ENCODE measurements at regions not wholly inside any gene's neighbourhood (a gene's known extent, or its start where the extent isn't known, plus 50 kb on each side); places are given as distances from the start of the nearest gene placed in this dataset.
"Not testable (repeated sequence)": the region's sequence is repeated elsewhere in the genome, so short reads cannot be mapped to it uniquely, and the experiment has no call there.

DNA sequence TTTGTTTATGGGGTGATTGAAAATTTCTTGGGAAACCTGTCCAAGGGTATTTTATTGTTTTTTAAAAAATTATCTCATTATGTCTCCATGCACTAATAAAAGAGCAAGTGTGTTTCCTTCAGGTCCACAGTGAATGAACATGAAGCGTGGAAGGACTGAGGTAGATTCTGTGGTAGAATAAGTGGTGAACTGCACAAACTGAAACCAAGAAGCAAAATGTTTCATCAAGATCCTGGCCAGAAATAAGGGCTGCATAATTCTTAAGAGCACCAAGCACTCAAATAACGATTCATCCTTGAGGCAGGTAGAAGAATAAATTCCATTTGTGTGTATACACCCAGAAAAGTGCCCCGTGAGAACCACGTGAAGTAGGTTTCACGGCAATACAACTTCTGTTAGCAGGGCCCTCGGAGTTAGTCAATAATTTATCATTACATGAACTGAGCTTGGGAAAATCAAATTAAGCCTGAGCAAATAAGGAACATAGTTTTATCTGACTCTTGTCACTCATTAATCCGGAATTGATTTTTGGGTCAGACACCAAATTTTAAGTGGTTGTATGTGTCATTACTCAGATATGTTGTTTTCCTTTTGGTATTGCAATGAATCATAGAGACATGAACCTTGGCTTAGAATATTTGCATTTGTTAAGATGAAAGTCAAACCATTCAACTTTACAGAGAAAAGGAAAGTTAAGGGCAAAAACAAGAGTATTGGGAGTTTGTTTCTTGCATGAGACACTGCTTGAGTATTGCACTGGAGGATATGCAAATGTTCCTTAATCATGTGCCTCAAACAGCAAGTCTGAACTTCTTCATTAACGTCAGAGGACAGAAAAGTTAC is 472.6 kb upstream of the NETO1 start:
- no peak overlapping the region for H3K4me3 ChIP-seq (ENCODE audit: low read length)
- DNase-seq (ENCODE audit: low read depth, low spot score) = no peak

DNA sequence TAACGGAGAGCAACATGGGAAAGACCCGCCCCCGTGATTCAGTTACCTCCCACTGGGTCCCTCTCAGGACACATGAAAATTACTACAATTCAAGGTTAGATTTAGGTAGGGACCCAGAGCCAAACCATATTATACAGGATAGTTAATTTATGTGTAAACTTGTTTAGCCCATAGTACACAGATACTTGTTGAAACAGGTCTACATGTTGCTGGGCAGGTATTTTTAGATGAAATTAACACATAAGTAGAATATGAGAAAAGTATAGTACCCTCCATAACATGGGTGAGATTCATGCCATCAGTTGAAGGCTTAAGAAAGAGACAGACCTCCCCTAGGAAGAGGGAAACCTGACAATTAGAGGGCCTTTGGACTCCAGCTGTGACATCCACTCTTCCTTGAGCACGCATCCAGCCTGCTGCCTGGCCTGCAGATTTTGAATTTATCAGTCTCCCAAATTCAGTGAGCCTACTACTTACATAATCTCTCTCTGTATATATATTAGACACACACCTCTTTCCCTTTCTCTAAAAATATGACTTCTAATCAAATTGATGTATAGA is 463.5 kb upstream of the NETO1 start:
- no peak for DNase-seq (ENCODE audit: low read depth, low spot score)

DNA sequence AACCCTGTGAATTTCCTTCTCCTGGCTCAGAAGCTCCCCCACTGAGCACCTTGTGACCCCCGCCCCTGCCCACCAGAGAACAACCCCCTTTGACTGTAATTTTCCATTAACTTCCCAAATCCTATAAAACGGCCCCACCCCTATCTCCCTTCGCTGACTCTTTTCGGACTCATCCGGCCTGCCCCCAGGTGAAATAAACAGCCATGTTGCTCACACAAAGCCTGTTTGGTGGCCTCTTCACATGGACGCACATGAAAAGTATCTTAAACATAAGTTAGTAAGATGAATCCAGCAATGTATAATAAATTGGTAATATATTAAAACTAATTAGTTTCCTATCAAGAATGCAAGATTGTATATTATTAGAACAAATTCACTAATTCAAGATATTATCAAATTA is 462.3 kb upstream of the NETO1 start:
- not testable (repeated sequence) for DNase-seq (ENCODE audit: low read depth, low spot score); H3K4me3 ChIP-seq (ENCODE audit: low read length)

More for the DNA sequence above, 463.5 kb upstream of the NETO1 start:
- H3K4me3 ChIP-seq (ENCODE audit: low read length) = no peak overlapping the region

DNA sequence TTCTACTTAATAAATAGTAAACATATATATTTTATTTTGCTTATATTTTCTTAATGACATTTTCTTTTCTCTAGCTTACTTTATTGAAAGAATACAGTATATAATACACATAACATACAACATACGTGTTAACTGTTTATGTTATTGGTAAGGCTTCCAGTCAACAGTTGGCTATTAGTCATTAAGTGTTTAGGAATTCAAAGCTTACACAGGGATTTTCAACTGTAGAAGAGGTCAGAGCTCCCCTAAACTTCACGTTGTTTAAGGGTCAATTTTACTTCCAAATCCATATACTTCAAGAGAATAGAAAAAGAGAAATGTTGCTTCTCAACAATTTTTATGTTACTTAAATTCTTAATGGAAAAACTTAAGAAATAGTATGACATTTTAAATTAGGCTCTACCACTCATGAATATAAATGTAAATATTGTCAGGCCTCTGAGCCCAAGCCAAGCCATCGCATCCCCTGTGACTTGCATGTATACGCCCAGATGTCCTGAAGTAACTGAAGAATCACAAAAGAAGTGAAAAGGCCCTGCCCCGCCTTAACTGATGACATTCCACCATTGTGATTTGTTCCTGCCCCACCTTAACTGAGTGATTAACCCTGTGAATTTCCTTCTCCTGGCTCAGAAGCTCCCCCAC is 456.5 kb upstream of the NETO1 start:
- not testable (repeated sequence) for DNase-seq (ENCODE audit: low read depth, low spot score); H3K4me3 ChIP-seq (ENCODE audit: low read length)

DNA sequence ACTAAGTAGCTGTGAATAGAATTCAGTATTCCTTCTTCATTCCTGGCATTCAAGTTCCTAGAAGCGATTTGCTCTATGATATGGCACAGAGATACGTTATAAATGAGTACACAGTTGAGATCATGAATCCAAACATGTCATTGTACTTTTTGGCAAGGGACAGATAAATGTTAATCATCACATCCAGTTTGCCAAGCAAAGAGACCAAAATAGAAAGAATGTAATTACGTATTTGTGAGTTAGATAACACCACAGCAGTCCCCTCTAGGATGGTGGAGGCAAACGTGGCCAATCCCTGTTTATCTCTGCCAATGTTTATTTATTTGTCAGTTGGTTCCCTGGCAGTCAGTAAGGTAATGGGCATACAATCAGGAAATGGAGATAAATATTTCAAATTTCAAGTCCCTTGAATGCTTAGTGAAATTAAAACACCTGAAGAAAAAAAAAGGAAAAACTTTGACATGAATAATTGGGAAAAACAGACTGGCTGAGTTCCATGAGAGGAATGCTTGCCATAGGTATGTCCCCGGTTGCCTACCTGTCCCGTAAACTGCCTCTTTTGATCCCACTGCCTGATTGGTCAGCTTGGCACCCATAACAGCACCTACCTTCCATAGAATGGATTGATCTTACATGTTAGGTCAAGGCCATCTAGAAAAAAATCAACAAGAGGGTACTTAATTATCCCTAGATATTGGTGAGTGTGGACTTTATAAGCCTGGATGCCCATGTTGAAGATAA is 451.1 kb upstream of the NETO1 start:
- DNase-seq (ENCODE audit: low read depth, low spot score) = no peak
- H3K4me3 ChIP-seq (ENCODE audit: low read length) = no peak overlapping the region

DNA sequence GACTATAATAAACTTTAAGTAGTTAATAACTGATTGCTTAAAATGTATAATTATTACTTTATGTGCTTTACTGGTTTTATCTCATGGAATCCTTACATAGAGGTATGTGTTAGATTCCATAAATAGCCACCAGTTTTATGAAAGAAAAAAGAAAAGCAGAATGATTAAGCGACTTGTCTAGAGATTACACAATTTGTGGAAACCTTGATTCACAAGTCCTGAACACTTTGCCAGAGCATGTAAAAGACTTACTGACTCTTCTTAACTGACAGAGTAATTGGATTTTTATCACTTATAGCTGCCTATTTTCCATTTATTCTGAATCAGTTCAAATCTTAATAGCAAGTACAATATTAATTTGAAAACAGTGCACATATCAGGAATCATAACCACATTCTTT is 448.7 kb upstream of the NETO1 start:
- H3K4me3 ChIP-seq (ENCODE audit: low read length) = no peak overlapping the region
- DNase-seq (ENCODE audit: low read depth, low spot score) = no peak

DNA sequence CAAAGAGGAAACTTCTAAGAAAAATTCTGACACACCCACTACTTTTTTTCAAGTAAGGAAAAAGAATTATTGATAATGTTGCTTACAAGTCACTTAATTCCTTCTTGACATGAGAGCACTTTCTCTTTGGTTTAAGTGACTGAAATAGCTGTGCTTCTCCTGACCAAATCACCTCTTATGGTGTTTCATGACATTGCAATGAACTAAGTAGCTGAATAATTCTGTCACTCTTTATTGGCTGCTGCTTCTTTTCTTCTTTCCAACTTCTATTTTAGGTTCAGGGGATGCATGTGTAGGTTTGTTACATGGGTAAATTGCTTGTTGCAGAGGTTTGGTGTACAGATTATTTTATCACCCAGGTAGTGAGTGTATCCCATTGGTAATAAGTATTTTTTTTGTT is 447.6 kb upstream of the NETO1 start:
- DNase-seq (ENCODE audit: low read depth, low spot score) = no peak
- H3K4me3 ChIP-seq (ENCODE audit: low read length) = no peak overlapping the region

DNA sequence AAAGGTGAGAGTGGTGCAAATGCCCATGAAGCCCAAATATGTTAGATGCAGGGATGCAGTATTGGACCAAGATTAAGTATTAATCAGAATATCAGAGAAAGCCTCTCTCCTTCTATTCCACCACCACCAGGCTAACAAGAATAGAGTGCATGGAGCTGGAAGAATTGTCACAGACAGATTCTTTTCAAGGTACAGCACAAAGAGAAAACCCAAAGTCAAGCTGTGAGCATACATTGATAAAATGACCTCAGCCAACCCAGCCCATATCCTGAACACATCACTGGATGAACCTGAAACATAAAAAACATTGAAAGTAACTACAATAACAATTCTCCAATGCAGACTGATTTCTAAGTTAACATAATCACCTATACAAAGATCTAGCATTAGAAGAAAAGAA is 445.7 kb upstream of the NETO1 start:
- H3K4me3 ChIP-seq (ENCODE audit: low read length) = no peak overlapping the region
- no peak for DNase-seq (ENCODE audit: low read depth, low spot score)

DNA sequence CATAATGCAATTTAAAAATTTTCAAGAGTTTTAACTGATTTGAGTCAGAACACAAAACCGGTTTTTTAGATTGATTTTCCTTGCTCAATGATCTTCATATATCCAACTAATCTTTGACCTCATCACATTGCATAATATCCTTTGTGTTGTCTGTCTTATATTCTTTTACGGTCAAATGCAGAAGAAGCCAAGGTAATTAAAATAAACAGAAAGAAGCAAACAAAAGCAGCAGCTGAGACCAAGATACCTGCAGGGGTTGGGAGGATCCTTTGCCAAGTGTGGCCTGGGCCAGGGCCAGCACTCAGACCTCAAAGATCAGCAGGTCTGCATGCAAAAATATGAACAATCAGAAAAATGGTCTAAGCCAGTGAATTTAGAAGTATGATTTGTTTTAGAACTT is 428.9 kb upstream of the NETO1 start:
- no peak for DNase-seq (ENCODE audit: low read depth, low spot score)
- H3K4me3 ChIP-seq (ENCODE audit: low read length) = no peak overlapping the region

DNA sequence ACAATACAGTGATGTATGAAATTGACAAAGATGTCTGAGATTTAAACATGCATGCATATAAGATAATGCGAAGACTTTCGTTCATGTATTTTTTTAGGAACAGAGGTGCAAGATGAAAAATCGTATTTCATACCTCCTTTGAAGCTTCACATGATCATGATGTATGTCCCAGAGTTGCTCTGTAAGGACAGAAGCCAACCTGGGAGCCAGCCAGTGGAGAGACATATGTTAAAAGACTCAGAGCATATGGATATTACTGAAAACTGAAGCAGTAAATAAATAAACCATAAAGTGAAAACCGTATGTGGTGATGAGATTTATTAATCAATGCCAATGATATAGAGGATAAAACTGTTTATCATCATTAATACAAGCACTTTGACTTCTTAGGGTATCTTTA is 424.4 kb upstream of the NETO1 start:
- H3K4me3 ChIP-seq (ENCODE audit: low read length) = no peak overlapping the region
- DNase-seq (ENCODE audit: low read depth, low spot score) = no peak

DNA sequence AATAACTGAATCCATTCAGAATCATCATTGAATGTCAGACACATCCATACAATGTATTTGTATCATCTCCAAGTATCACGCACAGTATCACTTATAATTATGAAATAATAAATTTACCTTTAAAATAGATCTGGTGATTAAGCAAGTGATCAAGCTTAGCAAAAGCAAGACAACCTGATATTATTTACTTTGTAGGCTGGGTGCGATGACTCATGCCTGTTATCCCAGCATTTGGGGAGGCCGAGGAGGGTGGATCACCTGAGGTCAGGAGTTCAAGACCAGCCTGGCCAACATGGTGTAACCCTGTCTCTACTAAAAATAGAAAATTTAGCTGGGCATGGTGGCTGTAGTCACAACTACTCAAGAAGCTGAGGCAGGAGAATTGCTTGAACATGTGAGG is 421.0 kb upstream of the NETO1 start:
- no peak overlapping the region for H3K4me3 ChIP-seq (ENCODE audit: low read length)
- no peak for DNase-seq (ENCODE audit: low read depth, low spot score)

DNA sequence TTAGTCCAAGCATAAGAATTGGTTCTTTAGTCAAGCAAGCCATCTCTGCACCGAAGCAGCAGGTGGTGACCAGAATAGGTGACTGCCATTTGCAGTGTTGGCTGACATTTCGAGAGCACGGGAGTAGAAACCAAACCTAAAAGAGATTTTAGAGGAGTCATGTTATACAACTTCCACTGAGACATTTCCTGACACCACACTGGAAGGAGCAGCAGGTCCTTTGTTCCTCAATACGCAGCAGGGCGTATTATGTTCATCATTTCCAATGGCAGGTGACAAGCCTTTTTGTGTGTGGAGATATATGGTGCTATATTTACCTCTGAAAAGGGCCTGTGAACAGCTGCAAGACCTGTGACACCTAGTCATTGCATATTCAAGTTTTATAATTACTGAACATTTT is 418.8 kb upstream of the NETO1 start:
- no peak overlapping the region for H3K4me3 ChIP-seq (ENCODE audit: low read length)
- no peak for DNase-seq (ENCODE audit: low read depth, low spot score)

DNA sequence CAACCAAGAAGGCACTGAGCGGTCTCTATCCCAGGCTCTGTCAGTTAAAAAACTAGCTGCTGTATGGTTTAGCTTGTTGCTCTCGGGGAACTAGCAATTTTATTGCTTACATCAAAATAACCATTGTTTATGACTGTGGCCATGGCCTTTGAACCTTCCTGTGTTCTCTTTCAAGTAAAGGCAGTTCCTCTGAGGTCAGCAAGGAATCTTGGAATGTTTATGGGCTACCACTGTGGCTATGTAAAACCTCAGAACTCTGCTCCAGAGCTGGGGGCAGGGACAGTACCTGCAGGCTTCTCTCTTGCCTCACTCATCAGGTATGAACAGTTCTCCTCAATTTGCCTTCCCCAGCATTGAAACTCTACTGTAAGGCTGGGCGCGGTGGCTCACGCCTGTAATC is 416.0 kb upstream of the NETO1 start:
- H3K4me3 ChIP-seq (ENCODE audit: low read length) = no peak overlapping the region
- DNase-seq (ENCODE audit: low read depth, low spot score) = no peak

DNA sequence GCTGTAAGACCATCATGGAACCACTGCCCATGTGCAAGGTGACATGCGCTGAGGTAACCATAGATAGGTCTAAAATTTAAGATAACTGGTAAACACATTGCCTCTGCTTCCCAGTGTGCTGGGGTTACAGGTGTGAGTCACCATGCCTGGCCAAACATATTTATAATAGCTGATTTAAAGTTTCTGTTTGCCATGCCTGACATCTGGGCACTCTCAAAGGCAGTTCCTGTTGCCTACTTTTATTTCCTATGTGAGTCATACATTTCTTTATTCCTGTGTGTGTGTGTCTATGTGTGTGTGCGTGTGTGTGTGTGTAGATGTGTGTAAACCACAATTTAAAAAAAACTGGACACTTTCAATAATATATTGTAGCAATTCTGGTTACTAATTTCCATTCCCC is 415.2 kb upstream of the NETO1 start:
- no peak for DNase-seq (ENCODE audit: low read depth, low spot score)
- H3K4me3 ChIP-seq (ENCODE audit: low read length) = no peak overlapping the region

DNA sequence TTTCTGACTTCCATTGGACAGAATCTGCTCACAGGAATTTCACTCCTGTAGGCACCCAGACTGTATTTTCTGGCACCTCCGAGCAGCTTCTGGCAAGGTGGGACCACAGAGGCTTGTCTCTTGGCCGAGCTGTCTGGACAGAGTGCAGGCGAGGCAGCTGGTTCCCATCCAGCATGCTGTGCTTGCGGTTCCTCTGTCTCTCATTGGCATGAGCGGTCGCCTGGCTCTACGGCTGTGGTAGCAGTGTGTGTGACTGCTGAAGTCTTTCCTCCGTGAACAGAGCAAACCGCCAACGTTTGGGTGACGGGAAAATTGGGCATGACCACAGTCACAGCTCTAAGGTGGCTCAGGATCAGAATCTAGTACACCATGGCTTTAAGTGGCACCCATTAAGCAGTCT is 411.7 kb upstream of the NETO1 start:
- no peak for DNase-seq (ENCODE audit: low read depth, low spot score)
- no peak overlapping the region for H3K4me3 ChIP-seq (ENCODE audit: low read length)

DNA sequence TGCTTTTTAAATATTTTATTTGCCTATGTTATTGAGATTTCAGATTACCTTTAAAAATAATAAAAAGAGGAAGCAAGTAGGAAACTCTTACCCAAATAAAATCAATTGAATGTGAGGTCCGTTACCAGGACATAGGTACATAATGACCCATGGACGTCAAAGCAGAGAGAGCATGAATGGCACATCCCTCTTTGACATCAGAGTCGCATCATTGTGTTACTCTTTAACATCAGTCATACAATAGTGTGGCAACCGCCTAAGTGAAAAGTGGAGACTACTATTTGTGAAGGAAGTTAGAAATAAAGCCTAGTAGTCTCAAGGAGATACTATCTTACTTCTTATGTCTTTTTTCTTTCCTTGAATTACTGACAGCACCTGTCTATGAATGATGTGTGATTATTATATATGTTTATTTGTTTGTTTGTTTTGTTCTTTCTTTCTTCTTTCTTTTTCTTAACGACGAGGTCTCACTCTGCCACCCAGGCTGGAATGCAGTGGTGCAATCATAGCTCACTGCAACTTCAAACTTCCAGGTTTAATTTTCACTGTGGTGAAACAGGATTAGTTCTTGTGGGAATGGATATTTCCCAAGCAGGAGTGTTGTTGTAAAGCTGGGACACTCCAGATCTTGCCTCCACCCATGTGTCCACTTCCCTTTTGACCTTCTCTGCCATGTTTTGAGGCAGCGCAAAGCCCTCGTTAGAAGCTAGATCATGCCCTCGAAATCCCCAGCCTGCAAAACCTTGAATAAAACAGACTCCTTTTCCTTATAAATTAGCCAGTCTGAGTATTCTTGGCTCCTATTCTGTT is 407.2 kb upstream of the NETO1 start:
- H3K4me3 ChIP-seq (ENCODE audit: low read length) = no peak overlapping the region
- no peak for DNase-seq (ENCODE audit: low read depth, low spot score)

DNA sequence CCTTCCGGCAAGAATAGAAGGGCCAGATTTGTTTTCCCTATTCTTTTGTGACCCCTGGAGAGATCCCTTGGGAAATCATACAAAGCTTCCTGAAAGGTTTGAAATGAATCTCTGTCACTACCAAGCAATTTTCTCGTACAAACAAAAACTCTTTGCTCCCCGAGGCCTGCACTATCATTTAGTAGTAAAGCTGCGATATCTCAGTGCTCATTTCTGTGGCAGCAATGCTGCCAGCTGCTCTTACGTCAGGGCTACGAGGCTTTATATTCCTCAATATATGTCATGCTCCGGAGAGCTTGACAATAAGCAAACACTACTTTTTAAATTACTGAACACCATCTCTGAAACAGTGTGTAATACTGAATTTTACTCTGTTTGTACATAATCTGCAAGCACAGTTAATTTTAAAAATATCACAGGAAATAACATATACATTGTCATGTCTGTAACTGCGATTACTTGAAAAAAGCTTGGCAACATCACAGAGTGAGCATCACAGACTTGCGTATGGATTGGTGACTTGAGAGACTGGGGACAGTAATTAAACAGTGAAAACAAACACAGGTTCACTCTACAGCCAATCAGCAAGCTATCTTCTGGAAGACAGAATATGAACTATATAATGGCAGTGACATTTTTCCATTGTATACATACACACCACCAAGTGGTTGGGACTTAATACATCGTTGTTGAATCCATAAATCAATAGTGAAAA is 403.3 kb upstream of the NETO1 start:
- no peak overlapping the region for H3K4me3 ChIP-seq (ENCODE audit: low read length)
- DNase-seq (ENCODE audit: low read depth, low spot score) = no peak

DNA sequence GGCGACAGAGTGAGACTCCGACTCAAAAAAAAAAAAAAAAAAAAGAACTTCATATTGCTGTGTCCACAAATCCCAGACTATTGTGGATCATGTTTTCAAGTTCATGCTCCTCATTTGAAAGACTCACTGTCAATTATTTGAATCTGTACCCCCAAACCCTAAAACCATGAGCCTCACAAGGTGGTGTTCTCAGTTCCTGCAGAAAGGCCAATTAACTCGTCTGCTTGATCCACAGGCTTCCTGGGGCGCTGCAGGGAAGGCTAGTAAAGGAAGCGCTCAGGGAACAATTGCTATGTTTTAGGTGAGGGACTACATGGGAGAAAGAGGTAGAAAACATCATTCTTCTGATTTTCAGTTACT is 396.8 kb upstream of the NETO1 start:
- no peak for DNase-seq (ENCODE audit: low read depth, low spot score)
- no peak overlapping the region for H3K4me3 ChIP-seq (ENCODE audit: low read length)

DNA sequence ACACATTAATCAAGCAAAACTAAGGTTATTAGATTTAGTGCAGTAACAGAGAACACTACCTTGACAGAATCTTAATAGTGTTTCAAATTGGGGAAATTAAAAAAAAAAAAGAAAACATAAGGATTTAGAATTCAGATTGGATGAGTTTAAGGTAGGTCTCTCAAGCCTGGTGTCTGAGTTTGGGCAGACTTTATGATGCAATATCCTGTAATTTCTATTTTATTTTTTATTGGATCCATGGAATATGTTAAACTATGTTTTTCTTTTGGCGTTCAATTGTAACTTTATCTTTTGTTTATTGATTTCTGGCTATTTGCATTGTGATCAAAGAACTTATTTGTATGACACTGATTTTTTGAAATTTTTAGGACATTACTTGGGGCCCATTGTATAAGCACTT is 394.1 kb upstream of the NETO1 start:
- no peak for DNase-seq (ENCODE audit: low read depth, low spot score)
- no peak overlapping the region for H3K4me3 ChIP-seq (ENCODE audit: low read length)

Data from Jurkat, Clone E6-1 (cell line).